Liver (tissue), 3 donors: ENCODE measurements at regions not wholly inside any gene's neighbourhood (a gene's known extent, or its start where the extent isn't known, plus 50 kb on each side); places are given as distances from the start of the nearest gene placed in this dataset.
"Not testable (repeated sequence)": the region's sequence is repeated elsewhere in the genome, so short reads cannot be mapped to it uniquely, and the experiment has no call there.

Experiments
- CTCF ChIP-seq: fragments of 150-350 bp; IDR thresholded peaks from 2 replicates; pipeline ENCODE4 v1.5.1; 2017; ENCODE audit warnings: improper control_type of control experiment, low read depth, low read length; ENCODE audit not compliant: missing input control
- FOXA1 ChIP-seq: IDR thresholded peaks from 2 replicates; pipeline ENCODE4 v1.6.1; 2016; ENCODE audit warnings: antibody characterized with exemption
- GABPA ChIP-seq, 2 donors: IDR thresholded peaks in 1 of 2; conservative IDR thresholded peaks in 1 of 2; 2 replicates each; pipeline ENCODE4 v1.6.1; 2016; ENCODE audit warnings: antibody characterized with exemption in 2 of 2, mild to moderate bottlenecking in 1 of 2, moderate library complexity in 1 of 2
- RAD21 ChIP-seq, 2 donors: IDR thresholded peaks; 2 replicates each; pipeline ENCODE4 v1.6.1; 2016; ENCODE audit warnings: antibody characterized with exemption in 2 of 2, mild to moderate bottlenecking in 2 of 2
- RXRA ChIP-seq, 2 donors: IDR thresholded peaks; 2 replicates each; pipeline ENCODE4 v1.6.1; 2017 to 2018; ENCODE audit warnings: antibody characterized with exemption in 2 of 2, mild to moderate bottlenecking in 1 of 2
- TAF1 ChIP-seq: conservative IDR thresholded peaks from 2 replicates; pipeline ENCODE4 v1.6.1; 2016; ENCODE audit warnings: antibody characterized with exemption, mild to moderate bottlenecking
- YY1 ChIP-seq: IDR thresholded peaks from 2 replicates; pipeline ENCODE4 v1.6.1; 2016; ENCODE audit warnings: antibody characterized with exemption, mild to moderate bottlenecking
- TF ChIP-seq, protein P1 (sequence below): IDR thresholded peaks from 2 replicates; pipeline ENCODE4 v1.6.1; 2016; ENCODE audit warnings: antibody characterized with exemption
- TF ChIP-seq, protein P2 (sequence below): IDR thresholded peaks from 2 replicates; pipeline ENCODE4 v1.6.1; 2016; ENCODE audit warnings: antibody characterized with exemption
- donor health status: healthy.
- donor health status: healthy.

DNA sequence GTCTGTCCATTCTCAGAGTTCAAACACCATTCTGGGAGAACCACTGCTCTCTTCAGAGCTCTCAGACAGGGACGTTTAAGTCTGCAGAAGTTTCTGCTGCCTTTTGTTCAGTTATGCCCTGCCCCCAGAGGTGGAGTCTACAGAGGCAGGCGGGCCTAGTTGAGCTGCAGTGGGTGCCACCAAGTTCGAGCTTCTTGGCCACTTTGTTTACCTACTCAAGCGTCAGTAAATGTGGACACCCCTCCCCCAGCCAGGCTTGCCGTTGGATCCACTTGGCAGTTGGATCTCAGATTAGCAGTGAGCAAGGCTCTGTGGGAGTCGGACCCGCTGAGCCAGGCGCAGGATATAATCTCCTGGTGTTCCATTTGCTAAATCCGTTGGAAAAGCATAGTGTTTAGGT lies 601.5 kb downstream of the PKHD1 start:
- TF ChIP-seq CTCF; RAD21 (IDR thresholded peaks at IDR 0.05); TAF1; RXRA (IDR thresholded peaks at IDR 0.05); YY1; FOXA1; GABPA (IDR thresholded peaks at IDR 0.05 in 1 of 2, conservative IDR thresholded peaks at IDR 0.05 in 1 of 2): not testable (repeated sequence)
- TF ChIP-seq, protein P1, sequence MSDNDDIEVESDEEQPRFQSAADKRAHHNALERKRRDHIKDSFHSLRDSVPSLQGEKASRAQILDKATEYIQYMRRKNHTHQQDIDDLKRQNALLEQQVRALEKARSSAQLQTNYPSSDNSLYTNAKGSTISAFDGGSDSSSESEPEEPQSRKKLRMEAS: not testable (repeated sequence)
- TF ChIP-seq, protein P2, sequence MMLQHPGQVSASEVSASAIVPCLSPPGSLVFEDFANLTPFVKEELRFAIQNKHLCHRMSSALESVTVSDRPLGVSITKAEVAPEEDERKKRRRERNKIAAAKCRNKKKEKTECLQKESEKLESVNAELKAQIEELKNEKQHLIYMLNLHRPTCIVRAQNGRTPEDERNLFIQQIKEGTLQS: not testable (repeated sequence)
